WTC11 (cell line): ENCODE measurements at regions not wholly inside any gene's neighbourhood (a gene's known extent, or its start where the extent isn't known, plus 50 kb on each side); places are given as distances from the start of the nearest gene placed in this dataset.

Experiments
- ATAC-seq: fragments of 200-7000 bp; cut with Tn5 transposase; 2 replicates; pipeline ENCODE4 v1.10.0; 2021; ENCODE audit warnings: mild to moderate bottlenecking, moderate library complexity
- CTCF ChIA-PET: fragments of 300-600 bp; sonication (Branson Sonifier 250); formaldehyde crosslinking; loops from one replicate; lab custom pipeline; 2021; ENCODE audit warnings: antibody characterized with exemption; lab: Charles Lee
- POLR2A ChIA-PET: fragments of 350-600 bp; sonication (Branson Sonifier 250); formaldehyde crosslinking; loops from one replicate; lab custom pipeline; 2021; ENCODE audit warnings: antibody characterized with exemption; lab: Charles Lee
- DNase-seq: peaks from one replicate; pipeline ENCODE4 v3.0.0; 2021; ENCODE audit warnings: low spot score
- H3K27ac Mint-ChIP-seq: 2 replicates; pipeline ENCODE4 v1.8.0; 2021; ENCODE audit warnings: mixed read lengths
- H3K27me3 Mint-ChIP-seq: 2 replicates; pipeline ENCODE4 v1.8.0; 2021; ENCODE audit warnings: low read depth, mild to moderate bottlenecking, moderate library complexity, mixed read lengths
- H3K36me3 Mint-ChIP-seq: 2 replicates; pipeline ENCODE4 v1.8.0; 2021; ENCODE audit warnings: mixed read lengths
- H3K4me1 Mint-ChIP-seq: 2 replicates; pipeline ENCODE4 v1.8.0; 2022; ENCODE audit warnings: mixed read lengths
- H3K4me3 Mint-ChIP-seq: 2 replicates; pipeline ENCODE4 v1.8.0; 2021; ENCODE audit warnings: mild to moderate bottlenecking, moderate library complexity, mixed read lengths
- H3K9me3 Mint-ChIP-seq: 2 replicates; pipeline ENCODE4 v1.8.0; 2021; ENCODE audit warnings: mixed read lengths
- AR ChIP-seq: fragments of 250-450 bp; sonication (Bioruptor Pico); IDR thresholded peaks from 2 replicates; pipeline ENCODE4 v1.9.0; 2021; ENCODE audit warnings: mild to moderate bottlenecking
- ARID4B ChIP-seq: sonication (generic); formaldehyde crosslinking; IDR thresholded peaks from 2 replicates; pipeline ENCODE4 v1.8.0; 2023; ENCODE audit warnings: missing genetic modification reagents, mild to moderate bottlenecking, borderline replicate concordance
- CREM ChIP-seq: sonication (generic); formaldehyde crosslinking; IDR thresholded peaks from 2 replicates; pipeline ENCODE4 v1.8.1; 2022; ENCODE audit warnings: mild to moderate bottlenecking, missing genetic modification reagents, moderate library complexity
- EMX1 ChIP-seq: fragments of 250-450 bp; sonication (Bioruptor Pico); IDR thresholded peaks from 2 replicates; pipeline ENCODE4 v1.8.0; 2021; ENCODE audit warnings: mild to moderate bottlenecking
- FOXJ3 ChIP-seq: sonication (generic); formaldehyde crosslinking; IDR thresholded peaks from 2 replicates; pipeline ENCODE4 v1.9.0; 2021; ENCODE audit warnings: missing genetic modification reagents, mild to moderate bottlenecking, borderline replicate concordance
- GABPB1 ChIP-seq: sonication (generic); formaldehyde crosslinking; IDR thresholded peaks from 2 replicates; pipeline ENCODE4 v1.8.1; 2023; ENCODE audit warnings: mild to moderate bottlenecking, missing genetic modification reagents
- GRHL2 ChIP-seq: fragments of 250-450 bp; sonication (Bioruptor Pico); IDR thresholded peaks from 2 replicates; pipeline ENCODE4 v1.8.0; 2022; ENCODE audit warnings: mild to moderate bottlenecking, moderate library complexity; ENCODE audit not compliant: insufficient replicate concordance, severe bottlenecking
- IRF1 ChIP-seq: sonication (generic); formaldehyde crosslinking; IDR thresholded peaks from 2 replicates; pipeline ENCODE4 v1.8.0; 2023; ENCODE audit warnings: missing genetic modification reagents
- KAT7 ChIP-seq: sonication (generic); formaldehyde crosslinking; IDR thresholded peaks from 2 replicates; pipeline ENCODE4 v1.8.1; 2023; ENCODE audit warnings: missing genetic modification reagents, mild to moderate bottlenecking, borderline replicate concordance
- MYBL2 ChIP-seq: sonication (generic); formaldehyde crosslinking; IDR thresholded peaks from 2 replicates; pipeline ENCODE4 v1.8.1; 2023; ENCODE audit warnings: mild to moderate bottlenecking, moderate library complexity, missing genetic modification reagents
- NFYB ChIP-seq: sonication (generic); formaldehyde crosslinking; conservative IDR thresholded peaks from 2 replicates; pipeline ENCODE4 v1.8.0; 2022; ENCODE audit warnings: low read depth, missing genetic modification reagents
- NR3C1 ChIP-seq: sonication (generic); formaldehyde crosslinking; conservative IDR thresholded peaks from 2 replicates; pipeline ENCODE4 v1.8.1; 2023; ENCODE audit warnings: low read depth, mild to moderate bottlenecking, missing genetic modification reagents
- PRRX2 ChIP-seq: fragments of 250-450 bp; sonication (Bioruptor Pico); IDR thresholded peaks from 2 replicates; pipeline ENCODE4 v1.8.0; 2021; ENCODE audit warnings: mild to moderate bottlenecking
- TCF7 ChIP-seq: sonication (generic); formaldehyde crosslinking; IDR thresholded peaks from 2 replicates; pipeline ENCODE4 v1.8.0; 2022; ENCODE audit warnings: mild to moderate bottlenecking, low read depth, missing genetic modification reagents, moderate library complexity
- TEAD4 ChIP-seq: sonication (generic); formaldehyde crosslinking; IDR thresholded peaks from 2 replicates; pipeline ENCODE4 v1.8.0; 2022; ENCODE audit warnings: mild to moderate bottlenecking, missing genetic modification reagents
- ZNF121 ChIP-seq: sonication (generic); formaldehyde crosslinking; IDR thresholded peaks from 2 replicates; pipeline ENCODE4 v1.8.0; 2023; ENCODE audit warnings: missing genetic modification reagents
- ZNF396 ChIP-seq: fragments of 250-450 bp; sonication (Bioruptor Pico); IDR thresholded peaks from 2 replicates; pipeline ENCODE4 v1.8.0; 2021; ENCODE audit warnings: mild to moderate bottlenecking, moderate library complexity, borderline replicate concordance
- ZNF416 ChIP-seq: fragments of 250-450 bp; sonication (Bioruptor Pico); IDR thresholded peaks from 2 replicates; pipeline ENCODE4 v1.9.0; 2021; ENCODE audit warnings: mild to moderate bottlenecking, inconsistent platforms
- ZNF512 ChIP-seq: sonication (generic); formaldehyde crosslinking; IDR thresholded peaks from 2 replicates; pipeline ENCODE4 v1.8.1; 2022; ENCODE audit warnings: missing genetic modification reagents, borderline replicate concordance
- ZNF671 ChIP-seq: fragments of 250-450 bp; sonication (Bioruptor Pico); IDR thresholded peaks from 2 replicates; pipeline ENCODE4 v1.8.0; 2021; ENCODE audit warnings: mild to moderate bottlenecking

- no peak overlapping the region for H3K4me3 Mint-ChIP-seq
- no peaks in the 10 kb centered on the region for H3K27me3 Mint-ChIP-seq
- H3K9me3 Mint-ChIP-seq = peaks cover 4% of the 10 kb centered on the region
- no peak overlapping the region for H3K27ac Mint-ChIP-seq
- no peaks in the 10 kb centered on the region for H3K4me1 Mint-ChIP-seq
- H3K36me3 Mint-ChIP-seq = no peaks in the 10 kb centered on the region
- ChIA-PET POLR2A (no interaction called here), CTCF (no interaction called here)
- DNase-seq (no peak), ATAC-seq (no peak)
- no peak for TF ChIP-seq GRHL2 (CRISPR knock-in tag)
- no peak for TF ChIP-seq KAT7 (CRISPR knock-in tag)
- TF ChIP-seq TEAD4 (CRISPR knock-in tag) = no peak
- TF ChIP-seq ZNF512 (CRISPR knock-in tag) = no peak
- TF ChIP-seq NFYB (CRISPR knock-in tag) = no peak
- TF ChIP-seq CREM (CRISPR knock-in tag) = no peak
- TF ChIP-seq IRF1 (CRISPR knock-in tag) = no peak
- no peak for TF ChIP-seq ZNF671 (CRISPR knock-in tag)
Observed at GRCh38 chr14:44404036-44404435, 103.0 kb downstream of the FSCB start.

GRCh38 chr14:44403193-44403592 lies 103.9 kb downstream of the FSCB start:
- Mint-ChIP-seq H3K27ac (no peak overlapping the region), H3K9me3 (peaks cover 10% of the 10 kb centered on the region), H3K4me1 (no peaks in the 10 kb centered on the region), H3K4me3 (no peak overlapping the region), H3K27me3 (no peaks in the 10 kb centered on the region), H3K36me3 (no peaks in the 10 kb centered on the region)
- no peak for DNase-seq
- no peak for ATAC-seq
- TF ChIP-seq NR3C1 (no peak), TCF7 (CRISPR knock-in tag) (no peak), ZNF512 (CRISPR knock-in tag) (no peak), ARID4B (no peak), MYBL2 (CRISPR knock-in tag) (no peak), ZNF416 (no peak)
- CTCF ChIA-PET = no interaction called here
- POLR2A ChIA-PET = no interaction called here

- ATAC-seq = no peak
- no peak overlapping the region for H3K27ac Mint-ChIP-seq
- ChIA-PET POLR2A (no interaction called here), CTCF (no interaction called here)
- H3K4me3 Mint-ChIP-seq = no peak overlapping the region
- H3K9me3 Mint-ChIP-seq = peaks cover 16% of the 10 kb centered on the region
- H3K4me1 Mint-ChIP-seq = no peaks in the 10 kb centered on the region
- H3K36me3 Mint-ChIP-seq = no peaks in the 10 kb centered on the region; the same call in 1 of the 2 replicates
- no peaks in the 10 kb centered on the region for H3K27me3 Mint-ChIP-seq
- DNase-seq = no peak
- no peak for TF ChIP-seq ZNF396 (CRISPR knock-in tag)
- TF ChIP-seq PRRX2 (CRISPR knock-in tag) = no peak
- TF ChIP-seq FOXJ3 (CRISPR knock-in tag) = no peak
- no peak for TF ChIP-seq ZNF416
- TF ChIP-seq GABPB1 = no peak
- TF ChIP-seq EMX1 = no peak
- TF ChIP-seq ZNF121 (CRISPR knock-in tag) = no peak
- no peak for TF ChIP-seq AR (CRISPR knock-in tag)
Observed at GRCh38 chr14:44396226-44396625, 110.9 kb downstream of the FSCB start.
